MM.1S (cell line): ENCODE measurements at regions not wholly inside any gene's neighbourhood (a gene's known extent, or its start where the extent isn't known, plus 50 kb on each side); places are given as distances from the start of the nearest gene placed in this dataset.
"Not testable (repeated sequence)": the region's sequence is repeated elsewhere in the genome, so short reads cannot be mapped to it uniquely, and the experiment has no call there.

Source experiments
- DNase-seq: peaks from one replicate; pipeline ENCODE4 v3.0.0-alpha.2; 2015
- H2AFZ ChIP-seq: fragments of 300-600 bp; sonication (generic); 2 replicates; pipeline ENCODE4 v1.6.0; 2016; ENCODE audit warnings: antibody characterized with exemption, low read length
- H3F3A ChIP-seq: fragments of 300-600 bp; sonication (generic); 2 replicates; pipeline ENCODE4 v1.6.1; 2016; ENCODE audit warnings: mild to moderate bottlenecking, antibody characterized with exemption, low read length, moderate library complexity, mixed read lengths; ENCODE audit not compliant: insufficient read depth
- H3K27ac ChIP-seq: fragments of 300-600 bp; sonication (generic); 2 replicates; pipeline ENCODE4 v1.5.1; 2016; ENCODE audit warnings: mild to moderate bottlenecking, low read length
- H3K27me3 ChIP-seq: fragments of 300-600 bp; sonication (generic); replicated peaks from 2 replicates; pipeline ENCODE4 v1.6.0; 2016; ENCODE audit warnings: low read length; ENCODE audit not compliant: insufficient read depth
- H3K36me3 ChIP-seq: fragments of 300-600 bp; sonication (generic); replicated peaks from 2 replicates; pipeline ENCODE4 v1.6.1; 2016; ENCODE audit warnings: mild to moderate bottlenecking, low read length, mixed read lengths; ENCODE audit not compliant: insufficient read depth
- H3K4me1 ChIP-seq: fragments of 300-600 bp; sonication (generic); 2 replicates; pipeline ENCODE4 v1.6.1; 2016; ENCODE audit warnings: low read length, mixed read lengths
- H3K4me2 ChIP-seq: fragments of 300-600 bp; sonication (generic); 2 replicates; pipeline ENCODE4 v1.6.0; 2016; ENCODE audit warnings: low read depth, low read length
- H3K4me3 ChIP-seq: fragments of 300-600 bp; sonication (generic); 2 replicates; pipeline ENCODE4 v1.5.1; 2016; ENCODE audit warnings: low read length, mixed read lengths
- H3K79me2 ChIP-seq: fragments of 300-600 bp; sonication (generic); 2 replicates; pipeline ENCODE4 v1.6.1; 2016; ENCODE audit warnings: mixed run types, low read length, mixed read lengths
- H3K9ac ChIP-seq: fragments of 300-600 bp; sonication (generic); 2 replicates; pipeline ENCODE4 v1.6.1; 2016; ENCODE audit warnings: low read length, mixed read lengths
- H3K9me2 ChIP-seq: fragments of 300-600 bp; sonication (generic); replicated peaks from 2 replicates; pipeline ENCODE4 v1.6.1; 2016; ENCODE audit warnings: mild to moderate bottlenecking, low read length, mixed read lengths; ENCODE audit not compliant: insufficient read depth
- H3K9me3 ChIP-seq: fragments of 300-600 bp; sonication (generic); replicated peaks from 2 replicates; pipeline ENCODE4 v1.6.1; 2016; ENCODE audit warnings: mild to moderate bottlenecking, low read length, mixed read lengths; ENCODE audit not compliant: insufficient read depth
- H4K20me1 ChIP-seq: fragments of 300-600 bp; sonication (generic); 2 replicates; pipeline ENCODE4 v1.6.1; 2016; ENCODE audit warnings: mild to moderate bottlenecking, low read length, moderate library complexity, mixed read lengths; ENCODE audit not compliant: insufficient read depth

DNA sequence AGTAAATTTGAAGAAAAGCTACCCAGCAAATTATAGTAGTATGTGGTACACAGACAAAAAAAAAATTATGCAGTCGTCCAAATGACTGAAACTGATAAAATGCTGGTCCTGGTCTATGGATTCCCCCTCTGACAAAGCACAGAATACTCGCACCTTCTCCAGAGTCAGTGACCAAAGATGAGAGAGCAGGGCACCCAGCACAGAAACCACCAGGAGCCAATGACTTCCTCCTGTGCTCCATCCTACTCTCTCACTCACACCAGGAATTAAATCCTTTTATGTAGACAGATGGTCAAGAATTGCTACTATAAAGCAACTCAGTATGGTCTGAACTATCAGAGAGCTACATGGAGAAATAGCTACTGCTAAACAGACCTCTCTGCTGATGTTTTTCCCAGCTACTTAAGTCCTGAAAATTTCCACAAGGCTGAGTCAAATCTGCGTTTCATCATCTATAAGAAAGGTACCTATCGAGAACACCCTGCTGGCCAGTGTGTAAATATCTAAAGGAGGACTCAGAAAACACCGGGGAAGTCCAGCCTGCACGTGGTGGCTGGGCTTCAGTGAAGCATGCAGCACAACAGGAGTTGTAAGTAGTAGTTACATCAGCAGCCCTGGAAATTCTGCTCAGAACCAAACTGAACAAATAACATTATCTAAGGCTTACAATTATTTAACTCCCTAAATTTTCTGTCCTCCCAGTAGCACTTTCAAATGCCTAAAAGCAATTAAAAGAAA, 118.1 kb upstream of the OR4F16 start:
- H3K9me2 ChIP-seq, H3K79me2 ChIP-seq, H3K9ac ChIP-seq, H3K9me3 ChIP-seq, H3K4me2 ChIP-seq, H3K4me3 ChIP-seq, H3K36me3 ChIP-seq, DNase-seq, H4K20me1 ChIP-seq, H2AFZ ChIP-seq, H3K27ac ChIP-seq, H3F3A ChIP-seq, H3K4me1 ChIP-seq, H3K27me3 ChIP-seq: not testable (repeated sequence)

DNA sequence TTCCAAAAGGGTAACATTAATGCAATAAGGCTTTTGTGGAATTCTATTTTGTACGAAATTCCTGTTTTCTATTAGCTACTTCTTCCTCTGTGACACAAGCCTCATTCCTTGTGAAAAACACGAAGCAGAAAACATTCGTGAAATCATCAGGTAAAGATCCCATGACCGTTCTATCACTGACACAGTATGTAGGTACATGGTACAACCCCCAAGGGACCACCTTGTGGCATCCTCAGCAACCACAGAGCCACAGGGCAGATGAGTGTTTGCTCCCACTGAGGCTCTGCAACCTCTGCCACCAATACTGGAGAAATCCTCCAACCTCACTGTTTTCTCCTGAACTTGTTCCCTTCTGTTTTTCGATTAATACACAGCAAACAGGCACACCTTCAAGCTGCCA, 118.4 kb upstream of the SAMD11 start:
- not testable (repeated sequence) for H3K4me3 ChIP-seq, H3K36me3 ChIP-seq, H3K4me2 ChIP-seq, H3K79me2 ChIP-seq, H2AFZ ChIP-seq, H3K4me1 ChIP-seq, H4K20me1 ChIP-seq, H3K9me3 ChIP-seq, H3K27ac ChIP-seq, H3K27me3 ChIP-seq, DNase-seq, H3K9me2 ChIP-seq, H3K9ac ChIP-seq, H3F3A ChIP-seq

DNA sequence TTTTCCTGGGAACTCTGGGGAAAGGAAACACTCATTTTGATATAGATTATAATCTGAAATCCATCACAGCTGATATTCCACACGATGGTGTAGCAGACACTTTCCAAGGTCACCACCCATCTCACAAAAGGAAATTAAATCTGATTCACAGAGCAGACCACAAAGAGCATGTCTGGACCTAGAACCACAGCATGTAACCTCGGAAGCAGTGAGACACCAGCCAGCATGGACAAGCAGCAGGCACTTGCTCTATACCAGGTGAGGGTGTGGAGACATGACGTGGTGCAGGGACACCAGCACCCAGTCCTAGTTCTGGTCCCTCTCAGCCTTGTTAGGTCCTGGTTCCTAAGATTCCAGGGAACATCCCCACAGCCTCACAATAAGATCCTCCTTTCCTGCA, 116.7 kb upstream of the SAMD11 start:
- not testable (repeated sequence) for H3K79me2 ChIP-seq, H4K20me1 ChIP-seq, H3K36me3 ChIP-seq, DNase-seq, H3K4me2 ChIP-seq, H2AFZ ChIP-seq, H3K4me3 ChIP-seq, H3F3A ChIP-seq, H3K27me3 ChIP-seq, H3K27ac ChIP-seq, H3K9me2 ChIP-seq, H3K4me1 ChIP-seq, H3K9me3 ChIP-seq, H3K9ac ChIP-seq

DNA sequence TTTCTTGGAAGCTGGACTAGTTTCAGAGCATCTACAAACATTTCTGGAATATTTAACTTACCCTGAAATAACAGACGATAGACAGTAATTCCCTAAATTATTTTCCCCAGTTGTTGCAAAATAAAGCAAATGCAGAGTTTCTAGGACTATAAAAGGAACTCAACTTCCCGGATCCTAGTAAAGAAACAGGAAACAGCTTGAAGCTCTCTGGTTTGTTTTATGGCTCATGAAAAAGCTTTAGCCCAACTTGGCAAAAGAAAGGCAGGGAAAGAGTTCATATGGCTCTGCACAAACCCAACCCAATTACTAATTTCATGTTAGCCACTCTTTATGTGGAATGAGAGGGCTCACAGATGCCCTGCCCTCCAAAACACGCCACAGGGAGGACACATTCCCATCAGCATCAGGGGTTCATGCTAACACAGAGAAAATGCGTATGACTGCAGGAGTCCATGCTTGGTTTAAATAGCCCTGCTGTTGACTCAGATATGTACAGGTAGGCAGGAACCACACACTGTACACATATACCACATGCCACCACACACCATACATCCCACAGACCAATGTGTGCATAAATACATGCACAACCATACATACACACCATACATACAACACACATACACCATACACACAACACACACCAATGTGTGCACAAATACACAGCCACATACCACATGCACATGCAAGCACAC, 115.9 kb upstream of the SAMD11 start:
- H3K36me3 ChIP-seq, H3K79me2 ChIP-seq, H3K9me2 ChIP-seq, DNase-seq, H4K20me1 ChIP-seq, H3K27me3 ChIP-seq, H2AFZ ChIP-seq, H3K4me1 ChIP-seq, H3K27ac ChIP-seq, H3F3A ChIP-seq, H3K4me3 ChIP-seq, H3K4me2 ChIP-seq, H3K9ac ChIP-seq, H3K9me3 ChIP-seq: not testable (repeated sequence)

DNA sequence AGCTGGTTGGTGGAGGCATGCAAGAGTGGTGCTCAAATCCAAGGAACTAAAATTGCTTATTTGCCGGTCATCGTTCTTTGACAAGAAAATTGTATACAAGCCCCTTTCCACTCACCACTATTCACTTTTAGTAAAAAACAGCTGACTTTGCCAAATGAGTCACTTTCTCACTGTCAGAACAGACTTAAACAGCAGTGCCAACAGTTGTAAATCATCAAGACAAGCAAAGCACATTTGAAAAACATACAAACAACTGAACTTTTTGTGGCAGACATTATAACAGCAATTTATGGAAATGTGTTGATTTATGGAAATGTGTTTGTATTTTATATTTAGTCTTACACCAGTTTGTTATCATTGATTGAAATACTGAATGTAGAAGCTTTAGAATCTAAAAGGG, 112.8 kb upstream of the SAMD11 start:
- H3K9me3 ChIP-seq, H3F3A ChIP-seq, H4K20me1 ChIP-seq, H3K79me2 ChIP-seq, DNase-seq, H3K36me3 ChIP-seq, H3K4me3 ChIP-seq, H3K27me3 ChIP-seq, H3K4me2 ChIP-seq, H3K27ac ChIP-seq, H3K9ac ChIP-seq, H2AFZ ChIP-seq, H3K4me1 ChIP-seq, H3K9me2 ChIP-seq: not testable (repeated sequence)

DNA sequence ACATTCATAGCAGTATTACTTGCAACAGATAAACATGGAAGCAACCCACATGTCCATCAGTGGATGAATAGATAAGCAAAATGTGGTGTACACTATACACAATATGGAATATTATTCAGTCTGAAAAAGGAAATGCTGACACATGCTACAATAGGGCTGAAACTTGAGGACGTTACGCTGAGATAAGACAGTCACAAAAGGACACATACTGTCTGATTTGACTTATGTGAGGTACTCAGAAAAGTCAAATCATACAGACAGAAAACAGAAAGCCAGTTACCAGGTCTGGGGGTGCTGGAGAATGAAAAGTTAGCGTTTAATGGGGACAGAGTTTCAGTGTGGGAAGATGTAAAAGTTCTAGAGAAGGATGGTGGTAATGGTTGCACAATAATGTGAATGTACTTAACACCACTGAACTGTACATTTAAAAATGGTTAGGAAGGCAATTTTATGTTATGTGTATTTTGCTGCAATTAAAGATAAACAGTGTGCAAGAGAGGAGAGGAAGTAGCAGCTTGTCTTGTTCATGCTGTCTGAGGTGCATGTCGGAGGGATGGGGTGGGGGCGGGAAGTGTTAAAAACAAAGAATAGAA, 111.1 kb upstream of the SAMD11 start:
- H3K27me3 ChIP-seq, H3K4me3 ChIP-seq, H3K4me2 ChIP-seq, H3K9me3 ChIP-seq, H3F3A ChIP-seq, H4K20me1 ChIP-seq, H3K36me3 ChIP-seq, H3K4me1 ChIP-seq, H2AFZ ChIP-seq, H3K9me2 ChIP-seq, H3K27ac ChIP-seq, DNase-seq, H3K79me2 ChIP-seq, H3K9ac ChIP-seq: not testable (repeated sequence)

DNA sequence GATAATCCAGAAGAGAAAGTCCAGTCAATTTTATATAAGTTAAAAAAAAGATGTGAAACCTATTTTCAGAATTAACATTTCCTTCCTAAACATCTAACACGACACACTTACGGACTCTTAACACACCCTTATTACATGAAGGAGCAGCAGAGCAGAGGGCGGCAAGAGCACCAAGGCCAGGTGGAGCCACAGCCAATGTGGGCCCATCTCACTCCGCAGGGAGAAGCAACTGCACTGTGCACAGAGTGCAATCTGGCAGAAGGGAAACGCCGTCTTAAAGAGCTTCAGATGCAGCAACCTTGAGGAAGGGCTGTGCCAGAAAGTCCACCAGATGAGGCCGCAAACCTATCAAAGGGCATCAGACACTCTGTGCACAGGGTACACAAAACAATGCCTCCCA, 109.2 kb upstream of the SAMD11 start:
- not testable (repeated sequence) for H2AFZ ChIP-seq, H3K9me3 ChIP-seq, H3K4me2 ChIP-seq, H3K27ac ChIP-seq, H3K4me1 ChIP-seq, H3K9me2 ChIP-seq, H4K20me1 ChIP-seq, H3K27me3 ChIP-seq, DNase-seq, H3K9ac ChIP-seq, H3F3A ChIP-seq, H3K36me3 ChIP-seq, H3K79me2 ChIP-seq, H3K4me3 ChIP-seq
